ENCODE measurements at regions not wholly inside any gene's neighbourhood (a gene's known extent, or its start where the extent isn't known, plus 50 kb on each side); places are given as distances from the start of the nearest gene placed in this dataset.

GRCh38 chr2:8480915-8481314 lies 200.9 kb upstream of the ID2 start:
- TF ChIP-seq, protein P1, sequence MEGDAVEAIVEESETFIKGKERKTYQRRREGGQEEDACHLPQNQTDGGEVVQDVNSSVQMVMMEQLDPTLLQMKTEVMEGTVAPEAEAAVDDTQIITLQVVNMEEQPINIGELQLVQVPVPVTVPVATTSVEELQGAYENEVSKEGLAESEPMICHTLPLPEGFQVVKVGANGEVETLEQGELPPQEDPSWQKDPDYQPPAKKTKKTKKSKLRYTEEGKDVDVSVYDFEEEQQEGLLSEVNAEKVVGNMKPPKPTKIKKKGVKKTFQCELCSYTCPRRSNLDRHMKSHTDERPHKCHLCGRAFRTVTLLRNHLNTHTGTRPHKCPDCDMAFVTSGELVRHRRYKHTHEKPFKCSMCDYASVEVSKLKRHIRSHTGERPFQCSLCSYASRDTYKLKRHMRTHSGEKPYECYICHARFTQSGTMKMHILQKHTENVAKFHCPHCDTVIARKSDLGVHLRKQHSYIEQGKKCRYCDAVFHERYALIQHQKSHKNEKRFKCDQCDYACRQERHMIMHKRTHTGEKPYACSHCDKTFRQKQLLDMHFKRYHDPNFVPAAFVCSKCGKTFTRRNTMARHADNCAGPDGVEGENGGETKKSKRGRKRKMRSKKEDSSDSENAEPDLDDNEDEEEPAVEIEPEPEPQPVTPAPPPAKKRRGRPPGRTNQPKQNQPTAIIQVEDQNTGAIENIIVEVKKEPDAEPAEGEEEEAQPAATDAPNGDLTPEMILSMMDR (IDR thresholded peaks at IDR 0.05) = no peak
- TF ChIP-seq EZH2phosphoT487 (IDR thresholded peaks at IDR 0.05) (no peak), EZH2 (IDR thresholded peaks at IDR 0.05) (no peak)
